Gastroesophageal sphincter (tissue), 4 donors: ENCODE measurements at regions not wholly inside any gene's neighbourhood (a gene's known extent, or its start where the extent isn't known, plus 50 kb on each side); places are given as distances from the start of the nearest gene placed in this dataset.

Source experiments
- ATAC-seq: fragments of 150-250 bp; one replicate; pipeline ENCODE4 v1.9.1; 2016; ENCODE audit warnings: mild to moderate bottlenecking, moderate library complexity
- H3K27ac ChIP-seq, 4 donors: fragments of 200-600 bp; sonication (generic) in 3 of 4; 1 replicate in 3 of 4; 2 replicates in 1 of 4; pipeline ENCODE4 v1.5.1; 2016 to 2019
- H3K27me3 ChIP-seq: fragments of 200-600 bp; sonication (generic); one replicate; pipeline ENCODE4 v1.5.1; 2019
- H3K36me3 ChIP-seq, 2 donors: fragments of 200-600 bp; sonication (generic); one replicate each; pipeline ENCODE4 v1.5.1; 2019; ENCODE audit warnings: control low read depth in 1 of 2
- H3K4me1 ChIP-seq, 3 donors: fragments of 200-600 bp; sonication (generic); 1 replicate in 2 of 3; 2 replicates in 1 of 3; pipeline ENCODE4 v1.5.1; 2016 to 2019; ENCODE audit warnings: control low read depth in 2 of 3
- H3K4me3 ChIP-seq, 2 donors: fragments of 200-600 bp; sonication (generic); one replicate each; pipeline ENCODE4 v1.5.1; 2019; ENCODE audit warnings: mild to moderate bottlenecking in 1 of 2, moderate library complexity in 1 of 2
- H3K9me3 ChIP-seq, 3 donors: fragments of 200-600 bp; sonication (generic); one replicate each; pipeline ENCODE4 v1.5.1; 2017 to 2019; ENCODE audit warnings: control low read depth in 2 of 3
- CTCF ChIP-seq, 4 experiments: fragments of 200-600 bp in 2 of 4; fragments of 450-650 bp in 2 of 4; sonication (generic) in 1 of 4; IDR thresholded peaks; one replicate each; pipeline ENCODE4 v1.5.1; 2017 to 2019; ENCODE audit warnings: antibody characterized with exemption in 4 of 4, mild to moderate bottlenecking in 2 of 4, moderate library complexity in 2 of 4
- EP300 ChIP-seq: sonication (generic); formaldehyde crosslinking; IDR thresholded peaks from one replicate; pipeline ENCODE4 v1.6.1; 2017; ENCODE audit warnings: antibody characterized with exemption, mild to moderate bottlenecking
- POLR2A ChIP-seq, 2 donors: fragments of 450-650 bp; IDR thresholded peaks; one replicate each; pipeline ENCODE4 v1.6.1; 2017; ENCODE audit warnings: antibody characterized with exemption in 2 of 2, mild to moderate bottlenecking in 2 of 2, moderate library complexity in 1 of 2
- POLR2AphosphoS5 ChIP-seq: sonication (generic); formaldehyde crosslinking; IDR thresholded peaks from one replicate; pipeline ENCODE4 v1.6.1; 2017; ENCODE audit warnings: antibody characterized with exemption
- WGBS, 2 donors: methylation state at CpG; one replicate each; pipeline ENCODE4 v1.1.5; 2018; ENCODE audit warnings: low coverage in 1 of 2; 5-methylcytosine and 5-hydroxymethylcytosine counted together

GRCh38 chr3:24052446-24052845 lies 107.4 kb downstream of the NR1D2 start:
- Histone ChIP-seq H3K9me3 (no peaks in the 10 kb centered on the region), H3K36me3 (no peaks in the 10 kb centered on the region), H3K4me1 (peaks cover 0 to 2% (median 0%) of the 10 kb centered on the region in 3 donors), H3K4me3 (no peak overlapping the region), H3K27ac (no peak overlapping the region), H3K27me3 (no peaks in the 10 kb centered on the region)
- ATAC-seq = no peak
- TF ChIP-seq EP300 = no peak
- no peak for TF ChIP-seq POLR2A (IDR thresholded peaks at IDR 0.05)
- TF ChIP-seq POLR2AphosphoS5 = no peak
- TF ChIP-seq CTCF (IDR thresholded peaks at IDR 0.05) = no peak

- TF ChIP-seq POLR2A (IDR thresholded peaks at IDR 0.05) (no peak), EP300 (no peak), POLR2AphosphoS5 (no peak), CTCF (IDR thresholded peaks at IDR 0.05) (no peak)
- Histone ChIP-seq H3K36me3 (no peaks in the 10 kb centered on the region), H3K9me3 (no peaks in the 10 kb centered on the region), H3K27ac (peak overlapping the region in 1 of 4 donors; percentile 42), H3K27me3 (no peaks in the 10 kb centered on the region), H3K4me3 (no peak overlapping the region), H3K4me1 (peaks cover 4 to 20% (median 9%) of the 10 kb centered on the region in 3 donors)
- ATAC-seq = no peak
- 89 to 100% methylated on average over 1 to 2 of the region's 2 CpGs for WGBS, 2 donors
Observed at GRCh38 chr3:24058940-24059705, 114.0 kb downstream of the NR1D2 start.

GRCh38 chr3:24060055-24060454 lies 115.0 kb downstream of the NR1D2 start:
- Histone ChIP-seq H3K36me3 (no peaks in the 10 kb centered on the region), H3K4me1 (peaks cover 4 to 20% (median 9%) of the 10 kb centered on the region in 3 donors), H3K27me3 (no peaks in the 10 kb centered on the region), H3K4me3 (no peak overlapping the region), H3K27ac (peak overlapping the region; percentile 32 to 60 (median 48)), H3K9me3 (no peaks in the 10 kb centered on the region)
- TF ChIP-seq CTCF (IDR thresholded peaks at IDR 0.05) = peak in 1 of 4 experiments; percentile 14
- TF ChIP-seq POLR2A (IDR thresholded peaks at IDR 0.05) = no peak
- WGBS, 2 donors = 17 to 24% methylated on average over 3 of the region's 3 CpGs
- ATAC-seq = no peak

GRCh38 chr3:24062916-24063315 lies 117.8 kb downstream of the NR1D2 start:
- TF ChIP-seq CTCF (IDR thresholded peaks at IDR 0.05) (no peak), POLR2A (IDR thresholded peaks at IDR 0.05) (no peak), EP300 (no peak), POLR2AphosphoS5 (no peak)
- Histone ChIP-seq H3K27ac (no peak overlapping the region), H3K36me3 (no peaks in the 10 kb centered on the region), H3K9me3 (no peaks in the 10 kb centered on the region), H3K4me1 (peaks cover 4 to 20% (median 9%) of the 10 kb centered on the region in 3 donors), H3K4me3 (no peak overlapping the region), H3K27me3 (no peaks in the 10 kb centered on the region)
- 51 to 57% methylated on average over 3 of the region's 3 CpGs for WGBS, 2 donors
- no peak for ATAC-seq
